ENCODE measurements at regions not wholly inside any gene's neighbourhood (a gene's known extent, or its start where the extent isn't known, plus 50 kb on each side); places are given as distances from the start of the nearest gene placed in this dataset.

DNA sequence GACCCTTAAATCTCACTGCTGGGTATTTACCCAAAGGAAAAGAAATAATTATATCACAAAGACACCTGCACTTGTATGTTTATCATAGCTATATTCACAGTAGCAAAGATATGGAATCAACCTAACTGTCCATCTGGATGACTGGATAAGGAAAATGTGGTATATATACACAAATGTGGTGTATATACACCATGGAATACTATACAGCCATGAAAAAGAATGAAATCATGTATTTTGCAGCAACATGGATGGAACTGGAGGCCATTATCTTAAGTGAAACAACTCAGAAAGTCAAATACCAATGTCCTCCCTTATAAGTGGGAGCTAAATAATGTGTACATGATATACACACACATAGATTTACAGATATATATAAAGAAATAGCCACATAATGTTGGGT lies 168.2 kb downstream of the SH2D4B start:
- POLR2A ChIA-PET, result no interaction called here
- CTCF ChIA-PET, result interaction anchor here (0.6 to 2.8 kb wide), 4 partner anchors 10 to 220 kb away, joined by 3 to 13 read pairs (median 4); no protein-coding TSS in a partner anchor
- TF ChIP-seq, protein P1, sequence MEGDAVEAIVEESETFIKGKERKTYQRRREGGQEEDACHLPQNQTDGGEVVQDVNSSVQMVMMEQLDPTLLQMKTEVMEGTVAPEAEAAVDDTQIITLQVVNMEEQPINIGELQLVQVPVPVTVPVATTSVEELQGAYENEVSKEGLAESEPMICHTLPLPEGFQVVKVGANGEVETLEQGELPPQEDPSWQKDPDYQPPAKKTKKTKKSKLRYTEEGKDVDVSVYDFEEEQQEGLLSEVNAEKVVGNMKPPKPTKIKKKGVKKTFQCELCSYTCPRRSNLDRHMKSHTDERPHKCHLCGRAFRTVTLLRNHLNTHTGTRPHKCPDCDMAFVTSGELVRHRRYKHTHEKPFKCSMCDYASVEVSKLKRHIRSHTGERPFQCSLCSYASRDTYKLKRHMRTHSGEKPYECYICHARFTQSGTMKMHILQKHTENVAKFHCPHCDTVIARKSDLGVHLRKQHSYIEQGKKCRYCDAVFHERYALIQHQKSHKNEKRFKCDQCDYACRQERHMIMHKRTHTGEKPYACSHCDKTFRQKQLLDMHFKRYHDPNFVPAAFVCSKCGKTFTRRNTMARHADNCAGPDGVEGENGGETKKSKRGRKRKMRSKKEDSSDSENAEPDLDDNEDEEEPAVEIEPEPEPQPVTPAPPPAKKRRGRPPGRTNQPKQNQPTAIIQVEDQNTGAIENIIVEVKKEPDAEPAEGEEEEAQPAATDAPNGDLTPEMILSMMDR (IDR thresholded peaks at IDR 0.05; ENCODE audit: control extremely low read depth, extremely low read depth, low read depth, missing control alignments), result no peak
- DNase-seq (ENCODE audit: extremely low spot score), result no peak

- ChIA-PET CTCF (interaction anchor here (1.4 kb wide), 1 partner anchor 9 kb away, joined by 6 read pairs; no protein-coding TSS in a partner anchor), POLR2A (no interaction called here)
- DNase-seq (ENCODE audit: extremely low spot score), result no peak
- TF ChIP-seq, protein P1 (IDR thresholded peaks at IDR 0.05; ENCODE audit: control extremely low read depth, extremely low read depth, low read depth, missing control alignments), result no peak
These were observed 170.5 kb downstream of the SH2D4B start for GRCh38 chr10:80708185-80708584.

- CTCF ChIA-PET, result interaction anchor here (1.4 kb wide), 1 partner anchor 9 kb away, joined by 6 read pairs; no protein-coding TSS in a partner anchor
- POLR2A ChIA-PET, result no interaction called here
- TF ChIP-seq, protein P1 (IDR thresholded peaks at IDR 0.05; ENCODE audit: control extremely low read depth, extremely low read depth, low read depth, missing control alignments), result no peak
- DNase-seq (ENCODE audit: extremely low spot score), result no peak
These were observed 171.1 kb downstream of the SH2D4B start for GRCh38 chr10:80708808-80709207.

- POLR2A ChIA-PET, result no interaction called here
- CTCF ChIA-PET, result interaction anchor here (3.7 kb wide), 1 partner anchor 9 kb away, joined by 27 read pairs; no protein-coding TSS in a partner anchor
- TF ChIP-seq, protein P1 (IDR thresholded peaks at IDR 0.05; ENCODE audit: control extremely low read depth, extremely low read depth, low read depth, missing control alignments), result no peak
- no peak for DNase-seq (ENCODE audit: extremely low spot score)
These were observed 172.2 kb downstream of the SH2D4B start for GRCh38 chr10:80709866-80710265.

DNA sequence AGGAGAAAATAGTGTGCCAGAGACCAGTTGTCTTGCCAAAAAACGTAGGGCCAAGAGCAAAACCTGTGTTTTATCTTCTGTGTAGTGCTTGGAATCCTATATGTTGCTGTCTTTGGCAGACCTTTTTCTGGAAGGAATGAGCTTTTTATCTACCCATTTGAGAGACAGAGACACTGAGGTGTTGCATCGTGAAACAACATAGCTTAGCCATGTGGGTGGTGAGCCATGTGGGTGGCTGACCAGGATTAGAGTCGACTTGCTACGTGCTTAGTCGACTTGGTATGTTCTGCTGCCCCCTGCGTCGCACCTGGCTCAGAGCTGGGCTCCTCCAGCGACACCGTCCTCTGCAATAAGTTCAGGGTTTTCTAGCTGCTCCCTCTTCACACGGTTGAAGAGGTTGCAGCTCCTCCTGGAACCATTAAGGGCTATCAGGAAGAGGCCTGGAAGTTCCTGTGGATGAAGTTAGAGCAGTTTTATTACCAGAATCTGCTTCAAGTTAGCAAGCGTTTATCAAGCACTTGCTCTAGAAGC lies 175.8 kb downstream of the SH2D4B start:
- TF ChIP-seq, protein P1 (IDR thresholded peaks at IDR 0.05; ENCODE audit: control extremely low read depth, extremely low read depth, low read depth, missing control alignments), result no peak
- ChIA-PET POLR2A (no interaction called here), CTCF (interaction anchor here (0.7 to 1.7 kb wide), 6 partner anchors 10 to 49 kb away, joined by 3 to 7 read pairs (median 4); no protein-coding TSS in a partner anchor)
- no peak for DNase-seq (ENCODE audit: extremely low spot score)

- TF ChIP-seq, protein P1 (IDR thresholded peaks at IDR 0.05; ENCODE audit: control extremely low read depth, extremely low read depth, low read depth, missing control alignments), result no peak
- POLR2A ChIA-PET, result no interaction called here
- no peak for DNase-seq (ENCODE audit: extremely low spot score)
- CTCF ChIA-PET, result interaction anchor here (1.1 to 1.7 kb wide), 4 partner anchors 11 to 39 kb away, joined by 3 to 7 read pairs (median 4); no protein-coding TSS in a partner anchor
These were observed 176.9 kb downstream of the SH2D4B start for GRCh38 chr10:80714566-80714965.

Measured in GM10248 (cell line).